DOHH2 (cell line): ENCODE measurements at regions not wholly inside any gene's neighbourhood (a gene's known extent, or its start where the extent isn't known, plus 50 kb on each side); places are given as distances from the start of the nearest gene placed in this dataset.

Experiments used
- H3F3A ChIP-seq: fragments of 200-600 bp; sonication (generic), shearing (Covaris generic); 2 replicates; pipeline ENCODE4 v1.6.0; 2016; ENCODE audit warnings: antibody characterized with exemption, mild to moderate bottlenecking; ENCODE audit not compliant: control insufficient read depth, insufficient read depth
- H3K27ac ChIP-seq: fragments of 200-600 bp; sonication (generic); 2 replicates; pipeline ENCODE4 v1.5.1; 2014; ENCODE audit warnings: low read depth, mild to moderate bottlenecking, low read length, moderate library complexity
- H3K27me3 ChIP-seq: fragments of 200-600 bp; sonication (generic); 2 replicates; pipeline ENCODE4 v1.6.1; 2014; ENCODE audit warnings: mild to moderate bottlenecking, low read length, mixed read lengths; ENCODE audit not compliant: control insufficient read depth
- H3K36me3 ChIP-seq: fragments of 200-600 bp; sonication (generic); 2 replicates; pipeline ENCODE4 v1.6.1; 2014; ENCODE audit warnings: mild to moderate bottlenecking, low read length, moderate library complexity, mixed read lengths; ENCODE audit not compliant: control insufficient read depth
- H3K4me1 ChIP-seq: fragments of 200-600 bp; sonication (generic); 2 replicates; pipeline ENCODE4 v1.6.1; 2014; ENCODE audit warnings: mild to moderate bottlenecking, low read length, mixed read lengths; ENCODE audit not compliant: control insufficient read depth
- H3K4me2 ChIP-seq: fragments of 200-600 bp; sonication (generic); 2 replicates; pipeline ENCODE4 v1.6.0; 2014; ENCODE audit warnings: mild to moderate bottlenecking, low read length, moderate library complexity
- H3K4me3 ChIP-seq: fragments of 200-600 bp; sonication (generic); 2 replicates; pipeline ENCODE4 v1.5.1; 2014; ENCODE audit warnings: mild to moderate bottlenecking, low read length, mixed read lengths
- H3K79me2 ChIP-seq: fragments of 200-600 bp; sonication (generic); 2 replicates; pipeline ENCODE4 v1.6.1; 2014; ENCODE audit warnings: mild to moderate bottlenecking, low read length, mixed read lengths; ENCODE audit not compliant: control insufficient read depth
- H3K9me2 ChIP-seq: fragments of 200-600 bp; sonication (generic); replicated peaks from 2 replicates; pipeline ENCODE4 v1.6.1; 2014; ENCODE audit warnings: mild to moderate bottlenecking, low read length, mixed read lengths; ENCODE audit not compliant: control insufficient read depth
- H3K9me3 ChIP-seq: fragments of 200-600 bp; sonication (generic); 2 replicates; pipeline ENCODE4 v1.6.1; 2014; ENCODE audit warnings: antibody characterized with exemption, low read length, mixed read lengths; ENCODE audit not compliant: control insufficient read depth, insufficient read depth
- H4K20me1 ChIP-seq: fragments of 200-600 bp; sonication (generic); 2 replicates; pipeline ENCODE4 v1.6.0; 2014; ENCODE audit warnings: low read depth, mild to moderate bottlenecking, antibody characterized with exemption, low read length, moderate library complexity; ENCODE audit not compliant: control insufficient read depth, insufficient read depth
- EZH2phosphoT487 ChIP-seq: fragments of 200-600 bp; sonication (generic); IDR thresholded peaks from 2 replicates; pipeline ENCODE4 v1.6.1; 2017; ENCODE audit warnings: borderline replicate concordance, mild to moderate bottlenecking, antibody characterized with exemption, low read length, moderate library complexity, mixed read lengths
- TF ChIP-seq, protein P1 (sequence below): fragments of 200-600 bp; sonication (generic); IDR thresholded peaks from one replicate; pipeline ENCODE4 v1.5.1; 2014; ENCODE audit warnings: antibody characterized with exemption, mild to moderate bottlenecking, low read depth, low read length; ENCODE audit not compliant: poor library complexity, severe bottlenecking

DNA sequence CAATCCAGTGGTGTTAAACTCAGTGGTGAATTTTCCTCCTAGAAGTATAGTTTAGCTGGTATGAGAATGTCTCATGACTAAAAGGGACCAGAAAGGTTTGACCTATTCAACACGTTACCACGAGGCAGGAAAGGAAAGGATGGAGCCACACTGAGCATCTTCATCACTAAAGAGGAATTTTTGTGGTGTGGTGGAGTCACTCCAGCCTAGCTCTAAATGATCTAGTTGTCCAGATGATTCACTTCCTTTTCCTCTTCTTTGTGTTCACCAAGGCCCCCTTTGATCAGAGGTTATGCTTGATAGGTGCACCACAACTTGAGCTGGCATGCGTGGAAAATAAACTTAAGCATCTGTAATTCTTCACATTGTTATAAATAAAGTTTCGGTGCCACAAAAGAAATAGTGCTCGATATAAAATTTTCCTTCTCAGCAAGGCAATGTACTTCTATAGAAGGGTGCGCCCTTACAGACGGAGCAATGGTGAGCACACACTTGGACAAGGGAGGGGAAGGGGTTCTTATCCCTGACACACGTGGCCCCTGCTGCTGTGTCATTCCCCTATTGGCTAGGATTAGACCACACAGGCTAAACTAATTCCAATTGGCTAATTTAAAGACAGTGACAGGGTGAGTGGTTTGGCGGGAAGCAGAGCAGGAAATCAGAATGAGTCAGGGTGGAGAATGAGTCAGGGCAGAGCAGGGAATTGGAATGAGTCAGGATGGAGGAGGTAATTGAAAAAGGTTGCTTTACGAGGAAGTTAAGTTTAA lies 254.6 kb downstream of the HS3ST3A1 start:
- H3K79me2 ChIP-seq: no peaks in the 10 kb centered on the region
- TF ChIP-seq EZH2phosphoT487: no peak
- TF ChIP-seq, protein P1, sequence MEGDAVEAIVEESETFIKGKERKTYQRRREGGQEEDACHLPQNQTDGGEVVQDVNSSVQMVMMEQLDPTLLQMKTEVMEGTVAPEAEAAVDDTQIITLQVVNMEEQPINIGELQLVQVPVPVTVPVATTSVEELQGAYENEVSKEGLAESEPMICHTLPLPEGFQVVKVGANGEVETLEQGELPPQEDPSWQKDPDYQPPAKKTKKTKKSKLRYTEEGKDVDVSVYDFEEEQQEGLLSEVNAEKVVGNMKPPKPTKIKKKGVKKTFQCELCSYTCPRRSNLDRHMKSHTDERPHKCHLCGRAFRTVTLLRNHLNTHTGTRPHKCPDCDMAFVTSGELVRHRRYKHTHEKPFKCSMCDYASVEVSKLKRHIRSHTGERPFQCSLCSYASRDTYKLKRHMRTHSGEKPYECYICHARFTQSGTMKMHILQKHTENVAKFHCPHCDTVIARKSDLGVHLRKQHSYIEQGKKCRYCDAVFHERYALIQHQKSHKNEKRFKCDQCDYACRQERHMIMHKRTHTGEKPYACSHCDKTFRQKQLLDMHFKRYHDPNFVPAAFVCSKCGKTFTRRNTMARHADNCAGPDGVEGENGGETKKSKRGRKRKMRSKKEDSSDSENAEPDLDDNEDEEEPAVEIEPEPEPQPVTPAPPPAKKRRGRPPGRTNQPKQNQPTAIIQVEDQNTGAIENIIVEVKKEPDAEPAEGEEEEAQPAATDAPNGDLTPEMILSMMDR: no peak
- no peaks in the 10 kb centered on the region for H3F3A ChIP-seq
- no peaks in the 10 kb centered on the region for H3K4me1 ChIP-seq
- no peaks in the 10 kb centered on the region for H3K9me3 ChIP-seq
- no peaks in the 10 kb centered on the region for H3K27me3 ChIP-seq
- no peak overlapping the region for H3K4me3 ChIP-seq
- H4K20me1 ChIP-seq: no peaks in the 10 kb centered on the region
- no peaks in the 10 kb centered on the region for H3K9me2 ChIP-seq
- no peak overlapping the region for H3K27ac ChIP-seq
- no peak overlapping the region for H3K4me2 ChIP-seq
- H3K36me3 ChIP-seq: no peaks in the 10 kb centered on the region

DNA sequence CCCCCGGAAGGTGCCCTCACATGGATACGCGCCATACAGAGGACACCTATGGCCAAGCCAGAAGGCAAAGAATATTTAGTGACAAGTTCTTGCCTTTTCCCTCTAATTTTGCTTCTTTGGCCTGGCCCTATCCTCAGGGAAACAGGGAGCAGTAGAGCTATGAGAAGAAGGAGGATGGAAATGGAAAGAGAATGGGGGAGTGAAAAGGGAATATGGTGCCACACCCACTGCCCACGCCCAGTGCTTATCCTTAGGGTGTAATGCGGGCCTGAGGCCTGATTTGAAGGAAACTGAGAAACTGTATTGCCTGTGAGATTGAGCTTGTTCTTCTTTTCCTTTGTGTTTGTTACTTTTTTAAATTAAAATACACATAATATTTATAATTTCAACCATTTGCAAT lies 255.1 kb downstream of the HS3ST3A1 start:
- Histone ChIP-seq H3K79me2 (no peaks in the 10 kb centered on the region), H3K9me3 (no peaks in the 10 kb centered on the region), H3K4me3 (no peak overlapping the region), H3F3A (no peaks in the 10 kb centered on the region), H3K36me3 (no peaks in the 10 kb centered on the region), H3K4me1 (no peaks in the 10 kb centered on the region), H3K9me2 (no peaks in the 10 kb centered on the region), H4K20me1 (no peaks in the 10 kb centered on the region), H3K27me3 (no peaks in the 10 kb centered on the region), H3K4me2 (no peak overlapping the region), H3K27ac (no peak overlapping the region)
- TF ChIP-seq, protein P1: no peak
- TF ChIP-seq EZH2phosphoT487: no peak

DNA sequence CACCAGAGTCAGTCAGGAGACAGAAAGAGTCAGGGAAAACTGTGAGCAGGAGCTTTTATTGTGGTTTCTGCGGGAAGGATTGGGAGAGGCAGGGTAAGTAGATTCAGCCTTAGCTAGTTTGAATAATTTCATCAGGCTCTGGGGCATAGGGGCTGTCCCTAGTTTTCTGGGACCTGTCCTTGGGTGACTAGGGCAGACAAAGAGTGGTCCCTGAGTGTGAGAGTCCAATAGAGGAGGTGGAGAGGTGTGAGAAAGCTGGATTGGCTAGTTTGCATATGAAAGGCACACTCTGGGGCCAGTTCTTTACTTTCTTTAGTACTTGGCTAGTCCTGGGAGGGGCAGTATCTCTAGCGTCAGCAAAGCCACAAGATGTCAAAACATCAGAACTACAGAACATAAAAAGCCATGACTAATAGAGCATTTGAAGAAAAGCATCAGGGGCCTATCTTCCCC lies 255.6 kb downstream of the HS3ST3A1 start:
- Histone ChIP-seq H3K4me2 (no peak overlapping the region), H3K9me2 (no peaks in the 10 kb centered on the region), H3K4me3 (no peak overlapping the region), H3K4me1 (no peaks in the 10 kb centered on the region), H4K20me1 (no peaks in the 10 kb centered on the region), H3K27me3 (no peaks in the 10 kb centered on the region), H3K36me3 (no peaks in the 10 kb centered on the region), H3K9me3 (no peaks in the 10 kb centered on the region), H3K79me2 (no peaks in the 10 kb centered on the region), H3F3A (no peaks in the 10 kb centered on the region), H3K27ac (no peak overlapping the region)
- no peak for TF ChIP-seq EZH2phosphoT487
- TF ChIP-seq, protein P1: no peak
